Stimulated activated CD4-positive, alpha-beta T cell treated with anti-CD3 and anti-CD28 coated beads, Interleukin-15, amount 100 ng/mL, for 24 hours (primary cell): ENCODE measurements at regions not wholly inside any gene's neighbourhood (a gene's known extent, or its start where the extent isn't known, plus 50 kb on each side); places are given as distances from the start of the nearest gene placed in this dataset.

Source experiments
- DNase-seq: peaks from one replicate; pipeline ENCODE4 v3.0.0-alpha.2; 2020

DNA sequence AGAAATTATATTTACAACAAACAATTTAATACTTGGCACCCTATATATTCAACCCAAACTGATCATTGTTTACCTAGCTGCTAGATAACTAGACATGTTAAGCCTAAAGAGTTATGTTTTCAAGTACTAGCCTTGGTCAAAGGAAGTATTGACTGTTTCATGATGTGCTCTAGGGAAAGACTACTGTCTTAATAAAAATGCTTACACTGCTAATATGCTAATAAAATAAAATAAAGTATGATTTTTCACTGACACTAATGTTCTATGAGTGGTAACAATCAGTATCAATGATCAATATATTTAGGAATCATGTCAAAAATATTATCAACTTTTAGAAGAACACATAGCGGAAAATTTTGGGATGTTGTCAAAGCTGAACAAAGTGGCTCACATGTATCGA lies 225.5 kb downstream of the OSR1 start:
- no peak for DNase-seq

DNA sequence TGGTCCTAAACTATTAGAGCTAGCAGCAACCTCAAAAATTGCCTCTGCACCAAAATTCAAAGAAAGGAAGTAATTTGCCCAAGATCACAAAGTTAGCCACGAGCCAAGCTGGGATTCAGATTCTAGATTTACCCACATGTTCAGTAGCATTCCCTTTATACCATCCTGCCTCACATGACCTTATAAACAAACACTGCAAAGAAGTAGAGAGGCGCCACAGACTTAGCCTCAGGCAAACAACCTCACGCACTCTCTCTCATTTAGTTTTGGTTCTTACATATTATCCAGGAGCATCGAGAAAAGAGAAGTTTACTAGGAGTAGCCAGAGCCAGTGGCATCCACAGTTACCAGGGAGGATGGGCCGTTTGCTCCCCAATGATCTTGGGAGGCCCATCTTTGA lies 226.6 kb downstream of the OSR1 start:
- no peak for DNase-seq

DNA sequence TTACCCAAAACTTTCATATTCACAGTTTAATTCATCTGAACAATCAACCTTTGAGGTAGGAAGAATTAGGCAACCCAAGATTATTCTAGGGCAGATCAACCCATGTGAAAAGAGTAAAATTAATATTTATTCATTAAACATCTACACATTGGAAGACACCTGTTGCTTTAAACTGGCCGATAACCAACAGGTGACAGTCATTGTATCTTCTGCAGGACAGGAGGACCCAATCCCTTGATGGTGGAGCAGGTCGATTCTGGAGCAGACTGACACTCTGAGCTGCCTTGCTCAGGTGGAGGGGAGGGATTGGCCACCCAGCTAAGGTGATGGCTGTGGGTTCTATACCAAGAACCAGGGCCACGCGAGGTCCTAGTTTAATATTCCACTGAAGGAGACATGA lies 230.3 kb downstream of the OSR1 start:
- no peak for DNase-seq

DNA sequence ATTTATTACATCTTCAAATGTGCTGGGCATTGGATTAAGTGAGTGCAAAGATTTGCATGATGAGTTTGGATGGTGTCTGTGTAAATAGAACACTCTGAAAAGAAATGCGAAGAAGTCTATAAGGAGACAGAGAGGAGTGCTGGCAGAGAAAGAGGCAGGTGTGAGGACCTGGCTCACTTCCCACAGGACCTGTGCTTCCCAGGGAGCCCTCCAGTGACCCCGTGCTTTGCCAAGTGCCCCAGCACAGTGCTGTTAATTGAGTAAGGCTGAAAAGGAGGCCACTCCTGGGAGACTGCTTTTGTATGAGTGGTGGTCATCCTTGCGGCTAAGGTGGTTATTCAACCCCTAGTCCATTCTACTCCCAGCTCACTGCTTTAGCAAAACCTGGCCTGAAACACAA lies 230.8 kb downstream of the OSR1 start:
- DNase-seq: no peak

DNA sequence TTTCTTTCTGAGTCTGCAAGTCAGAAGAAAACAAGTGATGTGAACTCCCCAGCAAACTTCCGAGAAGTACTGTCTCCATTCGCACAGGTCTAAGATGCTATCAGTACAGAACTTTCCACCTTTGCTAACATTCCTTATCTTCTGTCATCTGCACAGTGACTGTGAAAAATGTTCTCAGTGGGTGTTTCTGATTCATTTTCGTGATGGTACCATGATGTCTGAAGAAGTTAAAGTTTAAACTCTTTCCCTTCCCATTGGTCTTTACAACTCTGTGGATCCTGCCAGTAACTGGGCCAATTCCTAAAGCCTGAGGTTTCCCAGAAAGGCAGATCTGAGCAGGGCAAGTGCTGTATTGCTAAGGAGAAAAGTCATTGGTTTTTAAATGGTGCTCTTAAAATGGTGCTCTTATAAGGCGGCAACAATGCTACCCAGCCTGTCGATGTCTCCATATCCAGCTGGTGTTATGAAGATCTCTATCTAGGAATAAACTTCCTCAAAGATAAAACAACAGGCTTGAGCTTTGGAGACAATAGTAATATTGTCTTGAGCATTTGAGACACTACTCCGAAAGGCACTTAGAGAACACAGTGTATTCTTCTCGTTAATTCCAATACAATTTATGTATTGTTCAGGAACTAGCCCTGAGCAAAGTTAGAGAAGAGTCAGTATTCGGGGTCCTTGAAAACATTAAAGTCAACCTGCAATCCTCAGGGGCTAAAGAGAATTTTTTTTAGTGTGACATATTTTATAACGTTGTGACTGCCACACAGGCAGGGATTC lies 232.3 kb downstream of the OSR1 start:
- DNase-seq: no peak

DNA sequence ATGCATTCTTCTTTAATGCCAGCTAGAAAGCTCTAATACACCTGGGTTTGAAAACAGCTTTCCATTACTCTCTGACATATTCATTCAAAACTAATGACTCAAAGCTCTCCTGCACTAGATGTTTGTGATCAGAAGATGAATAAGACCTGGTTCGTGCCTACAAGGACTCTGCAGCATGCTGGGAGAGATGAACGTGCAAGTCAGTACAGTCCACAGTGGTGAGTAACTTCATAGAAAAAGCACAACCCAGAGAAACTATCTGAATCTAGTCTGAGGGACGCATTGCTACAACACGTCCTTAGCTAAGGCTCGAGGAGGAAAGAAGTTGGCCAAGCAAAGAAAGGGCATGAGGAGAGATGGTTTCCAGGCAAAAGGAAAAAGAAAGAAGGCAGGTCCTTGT lies 234.3 kb downstream of the OSR1 start:
- no peak for DNase-seq

DNA sequence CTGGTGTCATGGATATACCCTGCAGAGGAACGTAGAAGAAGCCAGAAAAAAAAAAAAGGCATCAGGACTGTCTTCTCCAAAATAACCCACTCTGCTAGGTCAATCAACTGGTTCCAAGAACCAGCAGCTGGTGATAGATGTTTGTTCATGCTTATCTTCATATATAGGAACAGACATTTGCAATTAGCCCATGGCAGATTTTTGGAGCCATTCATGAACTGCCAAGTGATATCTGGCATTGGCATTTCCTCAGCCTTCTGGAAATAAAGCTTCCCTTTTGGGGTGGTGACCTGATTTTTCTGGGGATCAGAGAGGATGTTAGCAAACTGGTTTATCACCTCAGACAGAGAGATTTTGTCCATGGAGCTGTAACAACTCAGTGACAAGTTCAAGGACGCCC lies 234.9 kb downstream of the OSR1 start:
- DNase-seq: no peak

DNA sequence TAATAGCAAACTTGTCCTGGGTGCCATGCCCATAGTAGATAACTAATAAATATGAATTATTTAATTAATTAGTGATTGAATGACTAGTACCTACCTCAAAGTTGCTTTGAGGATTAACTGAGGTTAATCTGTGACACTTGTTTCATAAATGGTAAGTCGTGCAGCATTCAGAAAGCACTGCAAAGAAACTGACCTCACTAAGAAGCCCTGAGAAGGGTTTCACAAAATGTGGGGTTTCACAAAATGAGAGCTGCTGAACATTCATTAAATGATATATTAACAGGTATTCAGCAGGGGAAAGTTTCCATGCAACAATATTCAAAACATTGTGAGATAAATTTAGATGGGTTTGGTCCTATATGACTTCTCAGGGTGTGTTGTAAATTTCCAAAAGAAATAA lies 236.2 kb downstream of the OSR1 start:
- DNase-seq: no peak

DNA sequence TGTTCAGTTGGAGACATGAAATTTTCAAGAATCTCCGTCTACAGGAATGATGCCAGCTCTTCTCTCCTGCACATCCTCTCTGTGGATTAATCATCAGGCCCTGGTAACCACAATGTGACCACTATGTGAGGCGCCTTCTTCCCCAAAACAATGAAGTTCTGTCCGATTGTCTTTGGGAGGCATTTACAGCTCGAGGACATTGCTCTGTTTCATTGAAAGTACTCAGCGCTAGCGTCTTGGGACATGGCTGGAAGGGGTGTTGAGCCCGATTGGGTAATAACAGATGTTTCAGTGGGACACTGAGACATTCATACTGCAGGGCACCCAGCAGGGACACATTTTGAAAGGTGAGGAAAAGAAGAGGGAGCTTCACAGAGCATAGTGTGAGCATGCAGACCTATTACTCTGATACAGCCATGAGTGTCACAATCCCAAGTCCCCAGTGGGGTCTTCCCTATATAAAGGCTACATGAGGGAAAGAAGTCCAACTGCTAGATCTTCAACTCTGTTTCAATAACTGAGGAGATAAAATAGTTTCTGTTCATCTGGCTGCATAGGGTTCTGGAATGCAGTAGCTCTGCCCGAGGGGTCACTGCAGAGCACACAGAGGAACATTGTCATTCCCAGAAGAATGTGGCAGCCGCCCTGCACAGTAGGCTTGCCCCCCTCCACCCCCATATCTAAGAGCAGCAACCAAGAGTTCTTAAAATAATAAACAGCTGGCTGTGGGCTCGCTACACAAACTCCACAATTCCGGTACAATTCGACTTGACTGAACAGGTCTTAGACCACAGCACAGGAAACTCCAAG lies 237.3 kb downstream of the OSR1 start:
- DNase-seq: no peak

DNA sequence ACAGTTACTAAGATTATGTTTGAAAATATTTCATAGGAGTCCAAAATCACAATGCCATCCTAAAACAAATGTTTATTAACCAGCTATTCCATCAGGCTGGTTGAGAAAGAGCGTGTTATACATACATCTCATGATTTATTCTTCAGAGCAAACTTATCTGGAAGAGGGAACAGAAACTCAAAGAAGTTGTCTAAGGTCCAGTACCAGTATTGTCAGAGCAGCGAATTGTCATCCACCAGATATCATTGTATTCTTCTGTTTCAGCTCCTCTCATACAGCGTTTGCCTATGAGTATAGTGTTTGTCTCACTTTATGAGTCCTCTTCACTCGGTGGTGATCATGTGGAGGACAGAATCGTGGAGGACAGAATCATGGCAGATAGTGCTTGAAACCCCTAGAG lies 238.2 kb downstream of the OSR1 start:
- no peak for DNase-seq

DNA sequence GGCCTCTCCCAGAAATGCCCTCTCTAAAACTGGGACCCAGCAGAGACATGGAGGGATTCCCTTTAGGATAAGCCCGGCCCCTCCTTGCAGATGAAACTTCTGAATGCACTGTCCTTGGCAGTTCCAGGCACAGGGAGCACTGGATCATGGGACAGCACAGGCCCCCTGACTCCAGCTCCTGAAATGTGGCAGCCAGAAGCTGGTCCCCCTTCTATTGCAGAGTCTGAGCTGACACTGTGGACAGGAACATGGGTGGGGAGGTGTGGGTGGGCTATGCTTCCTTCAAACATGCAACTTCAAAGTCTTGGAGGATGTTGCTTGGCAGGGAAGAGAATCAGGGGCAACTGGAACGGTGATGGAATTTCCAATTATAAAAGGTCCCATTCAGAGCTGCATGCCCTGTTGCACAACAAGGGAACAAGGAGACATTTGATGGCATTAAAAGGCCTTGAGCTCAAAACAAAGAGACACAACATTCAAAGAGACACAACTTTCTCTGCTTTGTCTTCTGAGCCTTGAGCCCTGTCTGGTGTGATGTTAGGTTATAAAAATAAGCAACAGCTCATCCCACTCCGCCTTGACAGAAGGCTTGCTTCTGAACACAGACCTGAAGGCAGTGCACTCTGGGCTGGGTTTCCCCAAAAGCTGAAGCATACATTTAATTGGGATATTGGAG lies 239.0 kb downstream of the OSR1 start:
- no peak for DNase-seq

DNA sequence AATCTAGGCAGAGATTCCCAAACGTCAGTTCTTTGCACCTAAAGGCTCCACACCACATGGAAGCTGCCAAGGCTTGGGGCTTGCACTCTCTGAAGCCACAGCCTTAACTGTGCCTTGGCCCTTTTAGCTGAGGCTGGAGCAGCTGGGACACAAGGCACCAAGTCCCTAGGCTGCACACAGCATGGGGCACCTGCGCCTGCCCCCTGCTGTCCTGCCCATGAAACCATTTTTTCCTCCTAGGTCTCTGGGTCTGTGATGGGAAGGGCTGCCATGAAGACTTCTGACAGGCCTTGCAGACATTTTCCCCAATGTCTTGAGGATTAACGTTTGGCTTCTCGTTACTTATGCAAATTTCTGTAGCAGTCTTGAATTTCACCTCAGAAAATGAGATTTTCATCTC lies 241.5 kb downstream of the OSR1 start:
- DNase-seq: no peak

DNA sequence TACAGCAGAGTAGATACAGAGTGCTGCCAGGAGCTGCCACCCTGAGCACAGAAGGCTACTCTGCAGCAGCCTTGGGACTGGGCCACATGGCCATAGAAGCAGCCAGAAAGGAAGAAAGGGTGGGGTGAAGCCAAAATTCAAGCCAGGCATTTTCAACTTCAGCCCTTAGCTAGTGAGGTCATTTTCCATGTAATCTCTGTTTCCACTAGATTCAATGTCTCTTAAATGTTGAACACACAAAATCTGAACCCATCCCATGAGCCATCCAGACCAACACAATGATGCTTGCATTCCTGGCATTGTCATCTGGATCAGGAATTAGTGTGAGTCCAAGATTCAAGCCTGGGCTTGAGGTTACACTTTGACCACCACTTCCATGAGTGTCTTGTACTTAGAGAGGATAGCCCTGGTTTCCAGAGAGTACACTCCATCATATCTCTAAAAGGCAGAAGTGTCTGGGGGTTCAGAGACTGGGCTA lies 243.6 kb downstream of the OSR1 start:
- no peak for DNase-seq

DNA sequence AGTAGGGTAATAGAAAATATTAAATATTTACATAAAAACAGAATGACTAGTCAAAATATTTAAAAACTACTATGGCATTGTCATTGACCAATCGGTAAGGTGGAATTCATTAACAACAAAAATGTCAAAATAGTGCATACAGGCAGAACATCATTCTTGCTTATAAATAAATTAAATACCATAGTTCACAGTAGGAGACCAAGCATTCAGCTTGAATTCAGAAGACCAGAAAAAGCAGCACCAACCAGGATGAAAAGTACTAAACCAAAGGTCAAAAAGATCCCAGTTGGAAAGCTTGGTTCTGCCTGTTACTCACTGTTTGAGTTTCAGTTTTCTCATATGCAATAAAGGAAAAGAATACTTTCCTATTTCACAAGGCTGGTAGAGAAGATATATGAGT lies 244.3 kb downstream of the OSR1 start:
- DNase-seq: no peak

DNA sequence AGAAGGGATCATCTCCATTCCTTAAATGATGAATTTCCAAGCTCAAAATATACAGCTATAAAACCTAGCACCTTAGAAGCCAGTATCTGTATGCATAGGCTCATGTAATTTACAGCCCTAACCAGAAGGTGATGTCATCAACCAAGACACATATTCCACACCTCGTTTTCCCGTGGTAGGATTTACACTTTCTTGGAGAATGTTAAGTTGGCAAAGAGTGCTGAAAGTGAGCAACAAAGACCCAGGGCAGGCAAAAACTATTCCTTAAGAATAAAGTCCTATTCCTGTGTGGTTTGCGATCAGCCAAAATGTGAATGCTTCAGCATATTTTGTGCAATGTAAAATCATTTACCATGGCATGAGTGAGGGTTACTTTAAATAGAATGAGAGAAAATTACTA lies 247.1 kb downstream of the OSR1 start:
- DNase-seq: no peak

DNA sequence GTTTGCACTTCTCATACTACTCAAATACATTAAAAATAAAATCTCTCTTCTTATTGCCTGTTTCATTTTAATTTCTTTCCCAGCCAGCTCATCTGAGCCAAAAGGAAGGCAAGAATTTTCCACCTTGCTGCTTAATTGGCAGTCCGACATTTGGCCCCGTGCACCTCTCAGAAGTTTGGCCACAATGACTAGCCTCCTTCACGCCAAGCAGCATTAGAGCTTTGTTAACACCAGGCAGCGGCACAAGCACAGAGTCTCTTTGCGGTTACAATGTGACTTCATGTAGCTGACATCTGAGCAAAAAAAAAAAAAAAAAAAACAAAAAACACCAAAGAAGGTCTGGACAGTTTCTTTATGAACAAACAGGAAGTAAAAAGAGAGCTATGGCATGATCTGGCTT lies 248.9 kb downstream of the OSR1 start:
- DNase-seq: no peak

DNA sequence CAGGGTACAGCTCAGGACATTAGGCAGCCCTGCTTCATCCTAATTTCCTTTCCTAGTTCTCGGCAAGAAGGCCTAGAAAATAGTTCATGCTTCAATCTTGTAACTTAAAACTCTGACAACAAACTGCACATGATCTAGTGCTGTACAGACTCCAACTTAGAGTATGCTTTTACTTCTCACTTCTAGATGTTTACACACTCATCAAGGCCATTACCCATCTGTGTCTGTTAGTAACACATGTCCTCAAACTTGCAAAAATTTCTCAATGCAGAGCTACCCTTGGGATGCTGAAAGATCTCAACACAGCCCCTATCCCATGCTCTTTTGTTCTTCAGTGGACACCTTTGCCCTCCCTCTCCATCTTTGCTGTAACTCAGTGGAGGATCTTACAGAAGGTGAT lies 252.0 kb downstream of the OSR1 start:
- no peak for DNase-seq

DNA sequence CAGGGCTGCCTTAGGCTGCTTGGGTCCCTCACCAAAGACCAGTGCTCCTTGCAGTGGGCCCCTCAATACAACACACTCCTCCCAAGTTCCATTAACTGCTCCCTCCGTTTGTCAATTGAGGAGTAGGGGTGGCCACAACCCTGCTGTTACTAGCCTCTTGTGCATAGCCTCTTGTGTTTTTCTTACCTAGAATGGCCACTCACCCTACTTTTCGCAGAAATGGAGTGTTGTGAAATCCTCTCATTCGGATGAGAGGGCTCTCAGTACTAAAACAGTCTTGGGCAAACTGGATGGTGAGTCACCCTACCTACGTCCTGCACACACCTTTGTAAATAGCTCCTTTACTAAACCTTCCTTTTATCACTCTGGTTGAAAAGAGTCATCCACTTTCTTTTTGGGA lies 253.9 kb downstream of the OSR1 start:
- DNase-seq: no peak

DNA sequence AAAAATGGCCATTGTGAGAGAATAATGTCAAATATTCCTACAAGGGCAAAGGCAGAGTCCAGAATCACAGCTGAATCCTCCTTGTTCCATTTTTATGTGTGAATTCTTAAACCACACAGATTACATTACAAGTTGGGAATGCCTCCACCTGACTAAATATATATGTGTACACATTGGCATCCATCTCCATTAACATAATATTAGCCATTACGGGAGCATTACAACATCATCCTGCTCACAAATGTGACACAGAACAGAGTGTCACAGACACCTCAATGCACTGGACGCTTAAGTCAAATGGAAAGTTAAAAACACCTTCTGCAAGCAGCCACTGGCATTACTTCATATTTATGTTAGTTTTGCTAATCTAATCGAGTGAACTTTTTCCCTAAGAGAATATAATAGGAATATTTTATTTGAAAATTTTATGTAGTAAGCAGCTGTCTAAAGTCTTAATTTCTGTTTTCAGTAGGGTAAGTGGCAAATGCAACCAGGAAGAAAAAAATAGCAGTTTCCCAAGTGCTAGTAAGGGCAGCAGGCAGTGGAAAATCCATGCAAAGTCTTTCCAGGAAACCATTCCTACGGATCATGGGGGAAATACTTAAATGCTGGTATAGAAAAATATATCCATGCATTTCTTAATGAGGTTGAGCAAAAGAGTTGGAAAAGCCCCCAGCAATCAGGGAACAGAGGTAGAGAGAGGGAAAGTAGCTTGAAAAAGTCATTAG lies 255.6 kb downstream of the OSR1 start:
- no peak for DNase-seq

DNA sequence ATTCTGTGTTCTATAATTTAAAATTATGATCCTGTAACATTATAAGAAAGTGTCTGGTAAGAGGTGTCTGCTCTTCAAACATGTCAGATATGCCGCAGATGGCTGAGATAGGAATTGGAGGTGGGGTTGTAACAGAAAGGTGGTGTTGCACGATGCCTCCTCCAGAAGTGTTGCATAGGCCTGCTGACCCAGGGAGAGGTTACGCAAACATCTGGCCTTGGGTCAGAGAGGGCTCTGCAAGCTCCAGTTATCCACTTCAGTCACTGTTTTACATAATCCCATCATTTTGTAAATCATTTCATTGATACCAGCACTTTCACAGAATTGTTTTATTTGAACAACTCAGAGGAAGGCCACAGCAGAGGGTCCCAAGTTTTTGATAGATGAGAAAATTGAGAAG lies 256.5 kb downstream of the OSR1 start:
- DNase-seq: no peak

DNA sequence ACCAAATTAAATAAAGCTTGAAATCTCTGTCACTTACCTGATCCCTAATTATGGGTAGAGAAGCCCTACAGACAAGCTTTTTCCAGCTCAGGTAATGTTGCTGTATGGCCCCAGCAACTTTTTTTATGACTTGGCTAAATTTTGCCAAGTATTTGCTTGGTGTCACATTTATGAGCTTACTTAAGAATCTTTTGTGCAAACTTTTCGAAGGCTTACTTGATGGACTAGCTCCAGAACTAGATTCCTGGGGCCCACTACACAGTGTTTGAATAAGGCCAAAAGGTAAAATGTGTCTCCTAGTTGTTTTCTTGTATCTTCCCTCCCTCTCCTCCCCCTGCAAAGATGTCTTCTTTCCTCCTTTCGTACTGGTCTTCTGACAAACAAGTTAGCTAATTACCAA lies 257.9 kb downstream of the OSR1 start:
- no peak for DNase-seq

DNA sequence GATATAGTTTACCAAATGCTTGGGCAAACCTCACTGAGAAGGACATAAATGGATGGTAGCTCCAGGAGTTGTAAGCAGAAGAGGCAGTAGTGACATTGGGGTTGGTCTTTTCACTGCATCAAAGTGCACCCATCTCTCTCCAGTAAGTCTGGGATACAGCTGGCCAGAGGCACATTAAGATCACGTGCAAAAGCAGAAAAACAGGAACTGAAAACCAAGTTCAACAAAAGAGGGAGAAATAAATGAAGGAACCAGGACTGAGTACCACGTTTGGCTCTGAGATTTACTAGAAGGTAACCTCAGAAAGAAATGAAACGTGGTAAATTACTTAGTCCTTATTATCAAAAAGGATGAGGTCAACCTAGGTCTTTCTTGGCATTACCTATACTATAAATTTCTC lies 259.2 kb downstream of the OSR1 start:
- DNase-seq: no peak

DNA sequence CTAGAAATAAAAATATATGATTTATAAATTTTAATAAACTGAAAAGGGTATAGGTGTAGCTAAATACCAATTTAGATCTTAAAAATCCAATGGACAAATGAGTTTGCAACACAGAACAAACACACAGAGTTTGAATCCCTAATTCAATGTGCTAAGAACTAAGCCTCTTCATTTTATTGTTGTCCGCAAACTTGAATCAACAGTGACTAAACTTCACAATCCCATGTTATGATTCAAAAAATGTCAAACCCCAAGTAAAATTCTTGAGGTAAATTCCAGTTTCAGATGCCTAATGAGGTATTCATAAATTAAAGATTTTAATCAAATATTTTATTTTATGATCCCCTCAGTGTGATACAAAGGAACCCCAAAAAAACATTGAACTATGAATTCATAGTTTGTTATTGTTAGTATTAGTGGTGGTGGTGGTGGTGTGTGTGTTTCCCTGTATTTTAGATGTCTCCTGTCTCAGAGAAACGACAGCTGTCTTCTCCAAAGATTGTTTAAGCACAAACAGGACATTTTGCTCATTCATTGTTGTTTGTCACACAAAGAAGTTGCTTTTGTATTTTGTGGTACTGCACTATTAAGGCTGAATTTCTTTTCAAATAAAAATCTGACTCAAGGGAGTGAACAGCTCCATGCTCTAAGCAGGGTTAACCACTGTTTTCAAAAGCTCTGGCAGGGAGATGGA lies 259.8 kb downstream of the OSR1 start:
- DNase-seq: no peak
